Central memory CD8-positive, alpha-beta T cell (primary cell): ENCODE measurements at regions not wholly inside any gene's neighbourhood (a gene's known extent, or its start where the extent isn't known, plus 50 kb on each side); places are given as distances from the start of the nearest gene placed in this dataset.

ENCODE experiments used
- ATAC-seq: fragments of 150-1000 bp; cut with Tn5 transposase; replicated peaks from 2 replicates; pipeline ENCODE4 v1.10.0; 2022; ENCODE audit warnings: mild to moderate bottlenecking, moderate FRiP score, moderate number of reproducible peaks; ENCODE audit not compliant: poor library complexity, severe bottlenecking; ENCODE audit errors: extremely low read depth
- DNase-seq, 2 donors: peaks; one replicate each; pipeline ENCODE4 v3.0.0; 2021; ENCODE audit warnings: low spot score in 2 of 2
- H3K27ac Mint-ChIP-seq: one replicate; pipeline ENCODE4 v1.8.0; 2022; ENCODE audit warnings: low read depth, mild to moderate bottlenecking, moderate library complexity, mixed read lengths
- H3K27me3 Mint-ChIP-seq: one replicate; pipeline ENCODE4 v1.8.0; 2022; ENCODE audit warnings: mixed read lengths
- H3K36me3 Mint-ChIP-seq: one replicate; pipeline ENCODE4 v1.8.0; 2022; ENCODE audit warnings: mild to moderate bottlenecking, moderate library complexity, mixed read lengths; ENCODE audit not compliant: insufficient read depth
- H3K4me1 Mint-ChIP-seq: one replicate; pipeline ENCODE4 v1.8.0; 2022; ENCODE audit warnings: mixed read lengths
- H3K4me3 Mint-ChIP-seq: one replicate; pipeline ENCODE4 v1.8.0; 2022; ENCODE audit warnings: mild to moderate bottlenecking, moderate library complexity, mixed read lengths
- H3K9me3 Mint-ChIP-seq: one replicate; pipeline ENCODE4 v1.8.0; 2022; ENCODE audit warnings: mixed read lengths

- H3K4me1 Mint-ChIP-seq: no peaks in the 10 kb centered on the region
- ATAC-seq: no peak
- no peaks in the 10 kb centered on the region for H3K36me3 Mint-ChIP-seq
Measured at GRCh38 chr10:54904833-54905232, 103.8 kb upstream of the PCDH15 start.

GRCh38 chr10:54903745-54904144 is 102.7 kb upstream of the PCDH15 start:
- Mint-ChIP-seq H3K4me3 (no peak overlapping the region), H3K27me3 (no peaks in the 10 kb centered on the region), H3K4me1 (no peaks in the 10 kb centered on the region), H3K36me3 (no peaks in the 10 kb centered on the region), H3K9me3 (peaks cover 6% of the 10 kb centered on the region), H3K27ac (no peak overlapping the region)
- ATAC-seq: no peak
- no peak for DNase-seq

More at GRCh38 chr10:54904833-54905232, 103.8 kb upstream of the PCDH15 start:
- Mint-ChIP-seq H3K9me3 (peaks cover 6% of the 10 kb centered on the region), H3K4me3 (no peak overlapping the region), H3K27ac (no peak overlapping the region), H3K27me3 (no peaks in the 10 kb centered on the region)
- no peak for DNase-seq

DNA sequence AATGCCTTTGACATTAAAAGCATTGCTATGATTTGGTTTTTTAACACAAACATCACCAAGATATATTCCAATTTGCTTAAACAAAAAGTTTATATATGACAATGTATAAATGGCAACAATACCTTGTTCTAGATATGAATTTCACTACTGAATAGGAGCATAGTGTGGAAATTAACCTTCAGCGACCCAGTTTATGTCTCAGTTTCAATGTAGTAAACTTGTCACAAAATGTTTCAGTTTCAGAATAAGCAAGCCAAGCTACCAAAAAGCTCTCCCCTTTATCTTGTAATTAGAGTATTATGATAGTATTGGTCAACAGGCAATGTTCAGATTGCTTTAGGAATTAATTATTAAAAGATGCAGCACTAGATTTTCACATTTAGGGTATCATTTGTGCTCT is 99.6 kb upstream of the PCDH15 start:
- no peaks in the 10 kb centered on the region for H3K27me3 Mint-ChIP-seq
- no peaks in the 10 kb centered on the region for H3K36me3 Mint-ChIP-seq
- no peak overlapping the region for H3K27ac Mint-ChIP-seq
- DNase-seq (no peak), ATAC-seq (no peak)
- no peaks in the 10 kb centered on the region for H3K9me3 Mint-ChIP-seq
- no peaks in the 10 kb centered on the region for H3K4me1 Mint-ChIP-seq
- no peak overlapping the region for H3K4me3 Mint-ChIP-seq

DNA sequence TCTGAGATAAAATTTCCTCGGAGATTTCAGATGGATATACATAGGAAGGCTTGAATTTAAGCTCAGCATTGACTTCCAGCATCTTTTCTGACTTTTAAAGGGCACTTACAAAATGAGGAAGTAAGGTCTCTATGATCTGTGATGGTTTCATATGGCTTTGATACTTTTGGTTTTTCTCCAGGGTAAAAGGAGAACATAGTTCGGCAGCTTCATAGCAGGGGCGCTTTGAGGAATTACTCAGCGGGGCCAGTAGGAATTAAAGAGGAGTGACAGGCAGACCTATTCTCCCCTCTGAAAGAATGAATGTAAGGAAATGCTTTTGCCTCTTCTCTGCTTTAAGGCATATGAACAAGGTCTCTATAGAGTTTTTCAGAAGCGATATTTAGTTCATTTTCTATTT is 80.0 kb upstream of the PCDH15 start:
- DNase-seq: no peak
- Mint-ChIP-seq H3K27ac (no peak overlapping the region), H3K4me3 (no peak overlapping the region), H3K9me3 (peaks cover 4% of the 10 kb centered on the region), H3K4me1 (no peaks in the 10 kb centered on the region), H3K36me3 (no peaks in the 10 kb centered on the region), H3K27me3 (no peaks in the 10 kb centered on the region)
- no peak for ATAC-seq

- ATAC-seq (no peak), DNase-seq (no peak)
- Mint-ChIP-seq H3K4me1 (no peaks in the 10 kb centered on the region), H3K9me3 (peaks cover 9% of the 10 kb centered on the region), H3K27me3 (no peaks in the 10 kb centered on the region), H3K4me3 (no peak overlapping the region), H3K27ac (no peak overlapping the region), H3K36me3 (peaks cover 4% of the 10 kb centered on the region)
Measured at GRCh38 chr10:54869022-54869421, 68.0 kb upstream of the PCDH15 start.

GRCh38 chr10:54866666-54867065 is 65.6 kb upstream of the PCDH15 start:
- no peak for ATAC-seq
- no peak overlapping the region for H3K27ac Mint-ChIP-seq
- no peaks in the 10 kb centered on the region for H3K27me3 Mint-ChIP-seq
- H3K4me1 Mint-ChIP-seq: no peaks in the 10 kb centered on the region
- H3K4me3 Mint-ChIP-seq: no peak overlapping the region
- peaks cover 2% of the 10 kb centered on the region for H3K36me3 Mint-ChIP-seq
- H3K9me3 Mint-ChIP-seq: peaks cover 12% of the 10 kb centered on the region
- DNase-seq: no peak

DNA sequence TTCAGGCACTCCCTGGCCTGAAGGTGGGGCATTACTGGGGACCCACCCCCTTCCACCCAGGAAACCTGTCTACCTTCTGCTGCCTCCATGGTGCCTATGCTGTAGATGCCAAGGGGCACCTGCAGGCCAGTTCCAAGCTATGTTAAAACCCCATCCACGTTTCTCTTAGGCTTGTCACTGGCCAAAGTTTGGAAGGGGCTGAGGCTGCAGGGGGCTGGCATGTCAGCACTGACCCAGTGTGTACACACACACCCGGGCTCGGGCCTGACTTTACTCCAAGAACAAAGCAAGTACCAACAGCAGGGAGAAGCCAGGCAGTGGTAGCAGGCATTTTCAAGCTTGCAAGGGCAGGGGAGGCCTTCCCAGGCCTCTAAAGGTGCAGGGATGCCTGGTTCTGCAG is 53.8 kb upstream of the PCDH15 start:
- DNase-seq (no peak), ATAC-seq (no peak)
- Mint-ChIP-seq H3K9me3 (peaks cover 11% of the 10 kb centered on the region), H3K4me3 (no peak overlapping the region), H3K27ac (no peak overlapping the region), H3K4me1 (no peaks in the 10 kb centered on the region), H3K36me3 (no peaks in the 10 kb centered on the region), H3K27me3 (no peaks in the 10 kb centered on the region)

GRCh38 chr10:54854389-54854788 is 53.4 kb upstream of the PCDH15 start:
- Mint-ChIP-seq H3K27me3 (no peaks in the 10 kb centered on the region), H3K4me3 (no peak overlapping the region), H3K27ac (no peak overlapping the region), H3K36me3 (no peaks in the 10 kb centered on the region), H3K9me3 (peaks cover 11% of the 10 kb centered on the region), H3K4me1 (no peaks in the 10 kb centered on the region)
- DNase-seq (no peak), ATAC-seq (no peak)

DNA sequence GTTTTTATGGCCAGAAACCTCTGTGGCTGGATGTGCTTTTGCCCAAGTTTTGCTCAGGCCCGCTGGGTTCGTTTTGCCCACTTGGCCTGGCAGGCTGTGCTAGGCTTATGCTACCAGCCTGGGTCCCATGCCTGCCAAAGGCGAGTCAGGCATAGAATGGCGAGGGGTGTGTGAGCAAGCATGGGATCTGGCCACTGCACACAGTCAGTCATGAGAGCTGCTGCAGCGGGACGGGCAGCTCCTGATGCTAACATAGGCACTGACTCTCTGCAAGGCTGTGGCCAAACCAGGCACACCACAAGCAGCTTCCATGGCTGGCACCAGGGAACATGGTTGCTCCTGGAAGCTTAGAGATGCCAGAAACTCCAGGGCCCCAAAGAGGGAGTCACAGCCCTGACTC is 52.9 kb upstream of the PCDH15 start:
- Mint-ChIP-seq H3K27ac (no peak overlapping the region), H3K36me3 (no peaks in the 10 kb centered on the region), H3K27me3 (no peaks in the 10 kb centered on the region), H3K4me1 (no peaks in the 10 kb centered on the region), H3K9me3 (peaks cover 11% of the 10 kb centered on the region), H3K4me3 (no peak overlapping the region)
- DNase-seq: no peak
- no peak for ATAC-seq
